ENCODE measurements at regions not wholly inside any gene's neighbourhood (a gene's known extent, or its start where the extent isn't known, plus 50 kb on each side); places are given as distances from the start of the nearest gene placed in this dataset.

GRCh38 chr13:22108283-22108942 is 437.5 kb downstream of the FGF9 start (continued):
- no peak for TF ChIP-seq ZNF530 (tag by site-specific recombination; IDR thresholded peaks at IDR 0.05; ENCODE audit: low read depth)
- TF ChIP-seq ZNF513 (tag by site-specific recombination; IDR thresholded peaks at IDR 0.05) = no peak
- TF ChIP-seq OSR2 (tag by site-specific recombination; IDR thresholded peaks at IDR 0.05) = no peak
- TF ChIP-seq ZNF510 (tag by site-specific recombination; IDR thresholded peaks at IDR 0.05; ENCODE audit: insufficient replicate concordance) = no peak
- no peak for TF ChIP-seq REST (tag by site-specific recombination; IDR thresholded peaks at IDR 0.05)
- no peak for TF ChIP-seq ZNF121 (tag by site-specific recombination; IDR thresholded peaks at IDR 0.05)

GRCh38 chr13:22108979-22109378 is 438.1 kb downstream of the FGF9 start:
- Histone ChIP-seq H3K27ac (ENCODE audit: extremely low read depth, low read depth, low read length) (no peak overlapping the region), H3K9me3 (ENCODE audit: control insufficient read depth, insufficient read depth, low read depth, low read length) (no peaks in the 10 kb centered on the region), H3K4me1 (ENCODE audit: control insufficient read depth, insufficient read depth, low read length) (peaks cover 10% of the 10 kb centered on the region), H3K4me3 (ENCODE audit: low read depth, low read length) (no peak overlapping the region), H3K36me3 (ENCODE audit: control insufficient read depth in 2 of 2, insufficient read depth in 1 of 2, low read length in 2 of 2) (no peaks in the 10 kb centered on the region)
- ChIA-PET CTCF (no interaction called here), POLR2A (no interaction called here)
- no peak for TF ChIP-seq ZNF596 (tag by site-specific recombination; IDR thresholded peaks at IDR 0.05)
- no peak for TF ChIP-seq ZNF530 (tag by site-specific recombination; IDR thresholded peaks at IDR 0.05; ENCODE audit: low read depth)
- TF ChIP-seq ZNF426 (tag by site-specific recombination; IDR thresholded peaks at IDR 0.05) = no peak
- TF ChIP-seq ZNF791 (tag by site-specific recombination; IDR thresholded peaks at IDR 0.05) = no peak
- no peak for TF ChIP-seq ZNF488 (tag by site-specific recombination; IDR thresholded peaks at IDR 0.05)
- TF ChIP-seq SP3 (tag by site-specific recombination; IDR thresholded peaks at IDR 0.05) = no peak
- no peak for TF ChIP-seq INSM2 (tag by site-specific recombination; IDR thresholded peaks at IDR 0.05)
- TF ChIP-seq ZNF398 (tag by site-specific recombination; IDR thresholded peaks at IDR 0.05) = no peak
